Neural cell (in vitro differentiated cells): ENCODE measurements at regions not wholly inside any gene's neighbourhood (a gene's known extent, or its start where the extent isn't known, plus 50 kb on each side); places are given as distances from the start of the nearest gene placed in this dataset.
"Not testable (repeated sequence)": the region's sequence is repeated elsewhere in the genome, so short reads cannot be mapped to it uniquely, and the experiment has no call there.

Source experiments
- CTCF ChIP-seq: fragments of 450-650 bp; IDR thresholded peaks from 2 replicates; pipeline ENCODE4 v1.5.1; 2014; ENCODE audit warnings: antibody characterized with exemption, mild to moderate bottlenecking, moderate library complexity; ENCODE audit not compliant: poor library complexity, severe bottlenecking
- MXI1 ChIP-seq: fragments of 450-650 bp; conservative IDR thresholded peaks from 2 replicates; pipeline ENCODE4 v1.6.1; 2014; ENCODE audit warnings: antibody characterized with exemption, mild to moderate bottlenecking; ENCODE audit not compliant: poor library complexity, severe bottlenecking

GRCh38 chr7:66570179-66570578, 58.5 kb upstream of the KCTD7 start:
- TF ChIP-seq CTCF, MXI1: not testable (repeated sequence)
